ENCODE measurements at regions not wholly inside any gene's neighbourhood (a gene's known extent, or its start where the extent isn't known, plus 50 kb on each side); places are given as distances from the start of the nearest gene placed in this dataset.

DNA sequence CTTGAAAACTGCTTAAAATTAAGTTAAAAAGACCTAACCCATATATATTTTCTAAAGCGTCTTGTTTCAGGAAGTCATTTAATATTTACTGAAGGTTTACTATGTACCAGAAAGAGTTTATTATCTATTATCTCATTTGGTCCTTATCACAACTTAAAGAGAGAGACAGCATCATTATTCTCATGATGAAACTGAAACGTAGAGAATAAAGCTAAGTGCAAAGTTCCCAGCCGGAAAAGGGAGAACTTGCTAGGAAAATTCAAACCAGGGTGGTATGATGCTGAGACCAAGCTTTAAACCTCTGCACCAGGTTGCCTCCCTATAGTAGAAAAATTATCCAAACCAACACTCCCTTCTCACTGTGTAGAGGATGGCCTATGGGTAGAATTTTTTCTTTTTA lies 207.7 kb upstream of the BMPER start:
- Histone ChIP-seq H3K4me2 (ENCODE audit: control insufficient read depth, extremely low read depth, insufficient read depth, low read depth, low read length) (no peak overlapping the region), H4K20me1 (ENCODE audit: control insufficient read depth, extremely low read depth, insufficient read depth, low read length) (no peaks in the 10 kb centered on the region), H3K4me1 (ENCODE audit: control insufficient read depth, extremely low read depth, insufficient read depth, low read length) (no peaks in the 10 kb centered on the region), H3K36me3 (ENCODE audit: control insufficient read depth in 2 of 2, extremely low read depth in 1 of 2, insufficient read depth in 2 of 2, low read length in 2 of 2) (no peaks in the 10 kb centered on the region), H3K79me2 (ENCODE audit: control insufficient read depth, insufficient read depth, low read length) (no peaks in the 10 kb centered on the region), H3K27ac (ENCODE audit: control insufficient read depth, insufficient read depth, low read length) (no peak overlapping the region), H3K9me3 (ENCODE audit: control insufficient read depth, low read depth, low read length) (no peaks in the 10 kb centered on the region), H3K27me3 (ENCODE audit: control insufficient read depth, extremely low read depth, insufficient read depth, low read length) (no peaks in the 10 kb centered on the region), H3K9ac (ENCODE audit: control insufficient read depth, extremely low read depth, insufficient read depth, low read length) (no peak overlapping the region), H3K4me3 (ENCODE audit: control insufficient read depth in 2 of 3, extremely low read depth in 1 of 3, insufficient read depth in 2 of 3, low read depth in 1 of 3, low read length in 3 of 3) (no peak overlapping the region), H2AFZ (ENCODE audit: control insufficient read depth, low read length) (no peak overlapping the region), H3K9me1 (ENCODE audit: control insufficient read depth, extremely low read depth, insufficient read depth, low read length) (no peaks in the 10 kb centered on the region)
- TF ChIP-seq EZH2 (IDR thresholded peaks at IDR 0.05; ENCODE audit: low read length), result no peak
- TF ChIP-seq, protein P1, sequence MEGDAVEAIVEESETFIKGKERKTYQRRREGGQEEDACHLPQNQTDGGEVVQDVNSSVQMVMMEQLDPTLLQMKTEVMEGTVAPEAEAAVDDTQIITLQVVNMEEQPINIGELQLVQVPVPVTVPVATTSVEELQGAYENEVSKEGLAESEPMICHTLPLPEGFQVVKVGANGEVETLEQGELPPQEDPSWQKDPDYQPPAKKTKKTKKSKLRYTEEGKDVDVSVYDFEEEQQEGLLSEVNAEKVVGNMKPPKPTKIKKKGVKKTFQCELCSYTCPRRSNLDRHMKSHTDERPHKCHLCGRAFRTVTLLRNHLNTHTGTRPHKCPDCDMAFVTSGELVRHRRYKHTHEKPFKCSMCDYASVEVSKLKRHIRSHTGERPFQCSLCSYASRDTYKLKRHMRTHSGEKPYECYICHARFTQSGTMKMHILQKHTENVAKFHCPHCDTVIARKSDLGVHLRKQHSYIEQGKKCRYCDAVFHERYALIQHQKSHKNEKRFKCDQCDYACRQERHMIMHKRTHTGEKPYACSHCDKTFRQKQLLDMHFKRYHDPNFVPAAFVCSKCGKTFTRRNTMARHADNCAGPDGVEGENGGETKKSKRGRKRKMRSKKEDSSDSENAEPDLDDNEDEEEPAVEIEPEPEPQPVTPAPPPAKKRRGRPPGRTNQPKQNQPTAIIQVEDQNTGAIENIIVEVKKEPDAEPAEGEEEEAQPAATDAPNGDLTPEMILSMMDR (optimal IDR thresholded peaks at IDR 0.05 in 1 of 3, IDR thresholded peaks at IDR 0.05 in 1 of 3, conservative IDR thresholded peaks at IDR 0.05 in 1 of 3; ENCODE audit: extremely low read depth in 1 of 3, insufficient read depth in 2 of 3, low read length in 3 of 3), result no peak
- DNase-seq (ENCODE audit: low read depth, low spot score) (no peak), FAIRE-seq (no peak)
- dilution Hi-C loops (cut with MboI; ENCODE audit: extremely low pct_ligation_motif_present, low sequenced_read_pairs), result no loop called here

DNA sequence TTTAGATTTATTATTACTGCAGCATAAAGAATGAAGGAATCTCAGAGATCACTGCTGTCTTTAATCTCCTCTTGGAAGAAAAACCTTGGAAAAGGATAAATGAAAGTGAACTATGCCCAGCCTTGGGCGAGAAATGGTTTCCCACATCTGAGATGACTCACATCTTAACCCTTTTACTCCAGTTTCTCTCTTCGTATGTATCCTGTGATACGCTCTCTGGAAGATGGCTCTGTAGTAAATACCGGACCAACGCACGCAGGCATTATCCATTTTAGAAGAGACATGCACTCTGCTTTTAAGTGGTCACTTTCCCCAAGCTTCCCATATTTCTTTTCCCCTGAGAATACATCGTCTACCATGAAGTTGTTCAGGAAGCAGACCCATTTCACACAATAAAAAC lies 207.3 kb upstream of the BMPER start:
- no peak for DNase-seq (ENCODE audit: low read depth, low spot score)
- no peak overlapping the region for H3K9ac ChIP-seq (ENCODE audit: control insufficient read depth, extremely low read depth, insufficient read depth, low read length)
- no peaks in the 10 kb centered on the region for H3K36me3 ChIP-seq (ENCODE audit: control insufficient read depth in 2 of 2, extremely low read depth in 1 of 2, insufficient read depth in 2 of 2, low read length in 2 of 2)
- H3K27me3 ChIP-seq (ENCODE audit: control insufficient read depth, extremely low read depth, insufficient read depth, low read length), result no peaks in the 10 kb centered on the region
- no peak for FAIRE-seq
- TF ChIP-seq, protein P1 (optimal IDR thresholded peaks at IDR 0.05 in 1 of 3, IDR thresholded peaks at IDR 0.05 in 1 of 3, conservative IDR thresholded peaks at IDR 0.05 in 1 of 3; ENCODE audit: extremely low read depth in 1 of 3, insufficient read depth in 2 of 3, low read length in 3 of 3), result no peak
- no peak overlapping the region for H3K4me3 ChIP-seq (ENCODE audit: control insufficient read depth in 2 of 3, extremely low read depth in 1 of 3, insufficient read depth in 2 of 3, low read depth in 1 of 3, low read length in 3 of 3)
- no peak overlapping the region for H3K4me2 ChIP-seq (ENCODE audit: control insufficient read depth, extremely low read depth, insufficient read depth, low read depth, low read length)
- H3K4me1 ChIP-seq (ENCODE audit: control insufficient read depth, extremely low read depth, insufficient read depth, low read length), result no peaks in the 10 kb centered on the region
- H3K27ac ChIP-seq (ENCODE audit: control insufficient read depth, insufficient read depth, low read length), result no peak overlapping the region
- no peaks in the 10 kb centered on the region for H3K79me2 ChIP-seq (ENCODE audit: control insufficient read depth, insufficient read depth, low read length)
- no peak overlapping the region for H2AFZ ChIP-seq (ENCODE audit: control insufficient read depth, low read length)
- H4K20me1 ChIP-seq (ENCODE audit: control insufficient read depth, extremely low read depth, insufficient read depth, low read length), result no peaks in the 10 kb centered on the region
- dilution Hi-C loops (cut with MboI; ENCODE audit: extremely low pct_ligation_motif_present, low sequenced_read_pairs), result no loop called here
- H3K9me1 ChIP-seq (ENCODE audit: control insufficient read depth, extremely low read depth, insufficient read depth, low read length), result no peaks in the 10 kb centered on the region
- H3K9me3 ChIP-seq (ENCODE audit: control insufficient read depth, low read depth, low read length), result no peaks in the 10 kb centered on the region

All from keratinocyte (primary cell).